Spleen (tissue), 11 donors: ENCODE measurements at regions not wholly inside any gene's neighbourhood (a gene's known extent, or its start where the extent isn't known, plus 50 kb on each side); places are given as distances from the start of the nearest gene placed in this dataset.
"Not testable (repeated sequence)": the region's sequence is repeated elsewhere in the genome, so short reads cannot be mapped to it uniquely, and the experiment has no call there.

ENCODE experiments used
- DNase-seq: peaks from one replicate; pipeline ENCODE4 v3.0.0-alpha.2; 2020
- H3K27ac ChIP-seq, 8 donors: fragments of 200-600 bp; sonication (generic) in 7 of 8; 1 replicate in 4 of 8; 2 replicates in 4 of 8; pipeline versions ENCODE4 v1.5.0 to v1.8.0; 2016 to 2021; ENCODE audit warnings: inconsistent platforms in 4 of 8, mild to moderate bottlenecking in 4 of 8, moderate library complexity in 1 of 8
- H3K27me3 ChIP-seq, 7 donors: fragments of 200-600 bp; sonication (generic) in 6 of 7; replicated peaks in 1 of 7; 1 replicate in 4 of 7; 2 replicates in 3 of 7; pipeline versions ENCODE4 v1.5.0 to v1.8.0; 2016 to 2021; ENCODE audit warnings: inconsistent platforms in 3 of 7, mild to moderate bottlenecking in 1 of 7
- H3K36me3 ChIP-seq, 6 donors: fragments of 200-600 bp; sonication (generic) in 5 of 6; 1 replicate in 4 of 6; 2 replicates in 2 of 6; pipeline versions ENCODE4 v1.5.0 to v1.8.0; 2016 to 2021; ENCODE audit warnings: inconsistent platforms in 2 of 6
- H3K4me1 ChIP-seq, 6 donors: fragments of 200-600 bp; sonication (generic) in 5 of 6; 1 replicate in 3 of 6; 2 replicates in 3 of 6; pipeline versions ENCODE4 v1.5.0 to v1.8.0; 2016 to 2021; ENCODE audit warnings: inconsistent platforms in 3 of 6
- H3K4me3 ChIP-seq, 8 donors: fragments of 200-600 bp; sonication (generic) in 7 of 8; 1 replicate in 4 of 8; 2 replicates in 4 of 8; pipeline versions ENCODE4 v1.5.0 to v1.8.0; 2016 to 2021; ENCODE audit warnings: inconsistent platforms in 4 of 8, mild to moderate bottlenecking in 4 of 8, moderate library complexity in 2 of 8
- H3K9me3 ChIP-seq, 8 donors: fragments of 200-600 bp; sonication (generic) in 7 of 8; 1 replicate in 4 of 8; 2 replicates in 4 of 8; pipeline versions ENCODE4 v1.5.0 to v1.8.0; 2016 to 2021; ENCODE audit warnings: inconsistent platforms in 4 of 8
- CTCF ChIP-seq, 11 experiments: fragments of 200-600 bp in 7 of 11; fragments of 450-650 bp in 4 of 11; sonication (generic) in 4 of 11; IDR thresholded peaks in 8 of 11; conservative IDR thresholded peaks in 3 of 11; 1 replicate in 7 of 11; 2 replicates in 4 of 11; pipeline versions ENCODE4 v1.4.0 to v1.8.0; 2016 to 2021; ENCODE audit warnings: antibody characterized with exemption in 11 of 11, inconsistent platforms in 4 of 11, mild to moderate bottlenecking in 1 of 11
- POLR2A ChIP-seq, 3 donors: fragments of 450-650 bp; IDR thresholded peaks; one replicate each; pipeline ENCODE4 v1.5.1; 2017; ENCODE audit warnings: antibody characterized with exemption in 3 of 3, mild to moderate bottlenecking in 1 of 3
- POLR2AphosphoS5 ChIP-seq, 3 donors: sonication (generic); formaldehyde crosslinking; IDR thresholded peaks; one replicate each; pipeline ENCODE4 v1.5.1; 2017; ENCODE audit warnings: antibody characterized with exemption in 3 of 3
- WGBS, 5 donors: extraction: QIAGEN DNeasy Blood & Tissue Kit in 3 of 5; methylation state at CpG; one replicate each; pipeline versions ENCODE4 v1.1.5 to v1.1.7; 2013 to 2018; 5-methylcytosine and 5-hydroxymethylcytosine counted together
- intact Hi-C: fragments of 100-400 bp; cut with DNase I; formaldehyde crosslinking; loops from one replicate; pipeline ENCODE4 v1.15.0; 2023; ENCODE audit warnings: low total_unique reads
- donor health status: healthy with polysubstance abuse.
- donor health status: DM: no; HTN: no; CAD: no; lungs with moderate emphysema.
- donor health status: DM: no; HTN: no; CAD: no.
- donor health status: Bipolar disorder and iron deficiency.
- donor health status: healthy.
- donor health status: DM: no; HTN: no; CAD: no.
- donor health status: DM: yes; HTN: yes; CAD: no.

GRCh38 chr2:154952346-154952980 lies 254.0 kb downstream of the KCNJ3 start:
- no peaks in the 10 kb centered on the region for H3K36me3 ChIP-seq
- no peaks in the 10 kb centered on the region for H3K27me3 ChIP-seq
- H3K9me3 ChIP-seq, result peaks cover 0 to 5% (median 0%) of the 10 kb centered on the region in 8 donors
- WGBS, 5 donors, result 61 to 68% (median 65%) methylated on average over 4 of the region's 4 CpGs
- no peak for TF ChIP-seq CTCF (IDR thresholded peaks at IDR 0.05 in 8 of 11, conservative IDR thresholded peaks at IDR 0.05 in 3 of 11)
- TF ChIP-seq POLR2A (IDR thresholded peaks at IDR 0.05), result no peak
- no peak for TF ChIP-seq POLR2AphosphoS5 (IDR thresholded peaks at IDR 0.05)
- no peak overlapping the region for H3K27ac ChIP-seq
- no peaks in the 10 kb centered on the region for H3K4me1 ChIP-seq
- intact Hi-C loops, result no loop called here
- no peak overlapping the region for H3K4me3 ChIP-seq
- DNase-seq, result no peak

GRCh38 chr2:154947416-154947815 lies 248.9 kb downstream of the KCNJ3 start:
- H3K4me1 ChIP-seq, intact Hi-C loops, H3K27ac ChIP-seq, H3K4me3 ChIP-seq, H3K9me3 ChIP-seq, H3K27me3 ChIP-seq, DNase-seq, H3K36me3 ChIP-seq: not testable (repeated sequence)
- 87 to 92% (median 89%) methylated on average over 16 of the region's 16 CpGs for WGBS, 5 donors

GRCh38 chr2:154945984-154946383 lies 247.5 kb downstream of the KCNJ3 start:
- intact Hi-C loops, result no loop called here
- H3K27ac ChIP-seq, result no peak overlapping the region
- DNase-seq, result no peak
- no peak overlapping the region for H3K4me3 ChIP-seq
- no peaks in the 10 kb centered on the region for H3K4me1 ChIP-seq
- WGBS, 5 donors, result 83 to 95% (median 87%) methylated on average over 1 of the region's 1 CpG
- no peaks in the 10 kb centered on the region for H3K27me3 ChIP-seq
- no peaks in the 10 kb centered on the region for H3K36me3 ChIP-seq
- H3K9me3 ChIP-seq, result no peaks in the 10 kb centered on the region
- TF ChIP-seq CTCF (IDR thresholded peaks at IDR 0.05 in 8 of 11, conservative IDR thresholded peaks at IDR 0.05 in 3 of 11) (no peak), POLR2A (IDR thresholded peaks at IDR 0.05) (no peak), POLR2AphosphoS5 (IDR thresholded peaks at IDR 0.05) (no peak)

- no peak for DNase-seq
- Histone ChIP-seq H3K36me3 (no peaks in the 10 kb centered on the region), H3K27me3 (no peaks in the 10 kb centered on the region), H3K9me3 (no peaks in the 10 kb centered on the region), H3K4me3 (no peak overlapping the region), H3K4me1 (no peaks in the 10 kb centered on the region), H3K27ac (no peak overlapping the region)
- TF ChIP-seq POLR2AphosphoS5 (IDR thresholded peaks at IDR 0.05) (no peak), CTCF (IDR thresholded peaks at IDR 0.05 in 8 of 11, conservative IDR thresholded peaks at IDR 0.05 in 3 of 11) (no peak), POLR2A (IDR thresholded peaks at IDR 0.05) (no peak)
- intact Hi-C loops, result no loop called here
Observed at GRCh38 chr2:154941379-154941778, 242.9 kb downstream of the KCNJ3 start.

- H3K9me3 ChIP-seq, result peaks cover 0 to 31% (median 15%) of the 10 kb centered on the region in 8 donors
- DNase-seq, result no peak
- intact Hi-C loops, result no loop called here
- H3K27me3 ChIP-seq, result no peaks in the 10 kb centered on the region
- H3K36me3 ChIP-seq, result no peaks in the 10 kb centered on the region
- no peaks in the 10 kb centered on the region for H3K4me1 ChIP-seq
- H3K27ac ChIP-seq, result no peak overlapping the region
- TF ChIP-seq POLR2AphosphoS5 (IDR thresholded peaks at IDR 0.05) (no peak), CTCF (IDR thresholded peaks at IDR 0.05 in 8 of 11, conservative IDR thresholded peaks at IDR 0.05 in 3 of 11) (no peak), POLR2A (IDR thresholded peaks at IDR 0.05) (no peak)
- no peak overlapping the region for H3K4me3 ChIP-seq
- WGBS, 5 donors, result 75 to 93% (median 88%) methylated on average over 1 of the region's 1 CpG
Observed at GRCh38 chr2:154934213-154934612, 235.7 kb downstream of the KCNJ3 start.
